ENCODE measurements at regions not wholly inside any gene's neighbourhood (a gene's known extent, or its start where the extent isn't known, plus 50 kb on each side); places are given as distances from the start of the nearest gene placed in this dataset.

GRCh38 chr22:34414467-34415440 is 494.5 kb upstream of the LARGE1 start (continued):
- TF ChIP-seq ARID5B (CRISPR knock-in tag; IDR thresholded peaks at IDR 0.05) (peak; percentile 56), MED13 (CRISPR knock-in tag; IDR thresholded peaks at IDR 0.05) (no peak), ZNF792 (CRISPR knock-in tag; IDR thresholded peaks at IDR 0.05) (peak; percentile 66; the same call in 1 of the 2 replicates), SMYD3 (CRISPR knock-in tag; IDR thresholded peaks at IDR 0.05) (no peak), ZNF432 (CRISPR knock-in tag; IDR thresholded peaks at IDR 0.05; ENCODE audit: borderline replicate concordance) (no peak), FOXO1 (CRISPR knock-in tag; IDR thresholded peaks at IDR 0.05) (peak; percentile 65), KLF16 (CRISPR knock-in tag; IDR thresholded peaks at IDR 0.05) (peak in 1 of 2 experiments; percentile 82; a peak in 2 of 4 replicates), ASH2L (IDR thresholded peaks at IDR 0.05; ENCODE audit: insufficient read length, low read depth, low read length) (no peak), SATB2 (CRISPR knock-in tag; IDR thresholded peaks at IDR 0.05) (no peak), MAFK (conservative IDR thresholded peaks at IDR 0.05 in 1 of 2, IDR thresholded peaks at IDR 0.05 in 1 of 2; ENCODE audit: low read length in 2 of 2) (no peak), ZNF550 (CRISPR knock-in tag; IDR thresholded peaks at IDR 0.05; ENCODE audit: borderline replicate concordance) (no peak), PREB (CRISPR knock-in tag; IDR thresholded peaks at IDR 0.05) (no peak), SOX5 (CRISPR knock-in tag; IDR thresholded peaks at IDR 0.05; ENCODE audit: borderline replicate concordance) (peak; percentile 38; the same call in 1 of the 2 replicates), MAX (IDR thresholded peaks at IDR 0.05) (peak; percentile 40; the same call in 1 of the 2 replicates), PBX2 (CRISPR knock-in tag; IDR thresholded peaks at IDR 0.05) (no peak), RARG (CRISPR knock-in tag; IDR thresholded peaks at IDR 0.05; ENCODE audit: low read depth) (no peak), HOXA5 (CRISPR knock-in tag; IDR thresholded peaks at IDR 0.05) (peak; percentile 76; the same call in 1 of the 2 replicates), ZBTB14 (CRISPR knock-in tag; IDR thresholded peaks at IDR 0.05) (no peak), TAF15 (IDR thresholded peaks at IDR 0.05; ENCODE audit: low read depth, low read length, poor library complexity, severe bottlenecking) (no peak)

Data from HepG2 (cell line).